ENCODE measurements at regions not wholly inside any gene's neighbourhood (a gene's known extent, or its start where the extent isn't known, plus 50 kb on each side); places are given as distances from the start of the nearest gene placed in this dataset.

DNA sequence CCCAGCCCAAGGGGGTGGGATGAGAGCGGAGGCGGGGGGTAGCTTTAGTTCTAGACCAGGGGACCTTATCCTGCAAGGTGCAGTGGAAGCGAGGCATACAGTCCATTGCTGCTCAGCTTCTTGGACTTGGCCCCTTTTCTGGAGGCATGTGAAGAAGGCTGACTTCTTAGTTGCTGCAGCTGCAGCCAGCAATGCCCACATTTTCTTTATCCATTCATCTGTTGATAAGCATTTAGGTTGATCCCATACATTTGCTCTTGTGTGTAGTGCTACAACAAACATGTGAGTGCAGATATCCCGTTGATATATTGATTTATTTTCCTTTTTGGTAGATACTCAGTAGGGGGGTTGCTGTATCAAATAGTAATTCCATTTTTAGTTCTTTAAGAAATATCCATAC lies 461.2 kb upstream of the IMPG1 start:
- no peak overlapping the region for H3K4me3 ChIP-seq (ENCODE audit: low read depth, low read length)
- DNase-seq (ENCODE audit: low read depth), result no peak
- TF ChIP-seq, protein P1, sequence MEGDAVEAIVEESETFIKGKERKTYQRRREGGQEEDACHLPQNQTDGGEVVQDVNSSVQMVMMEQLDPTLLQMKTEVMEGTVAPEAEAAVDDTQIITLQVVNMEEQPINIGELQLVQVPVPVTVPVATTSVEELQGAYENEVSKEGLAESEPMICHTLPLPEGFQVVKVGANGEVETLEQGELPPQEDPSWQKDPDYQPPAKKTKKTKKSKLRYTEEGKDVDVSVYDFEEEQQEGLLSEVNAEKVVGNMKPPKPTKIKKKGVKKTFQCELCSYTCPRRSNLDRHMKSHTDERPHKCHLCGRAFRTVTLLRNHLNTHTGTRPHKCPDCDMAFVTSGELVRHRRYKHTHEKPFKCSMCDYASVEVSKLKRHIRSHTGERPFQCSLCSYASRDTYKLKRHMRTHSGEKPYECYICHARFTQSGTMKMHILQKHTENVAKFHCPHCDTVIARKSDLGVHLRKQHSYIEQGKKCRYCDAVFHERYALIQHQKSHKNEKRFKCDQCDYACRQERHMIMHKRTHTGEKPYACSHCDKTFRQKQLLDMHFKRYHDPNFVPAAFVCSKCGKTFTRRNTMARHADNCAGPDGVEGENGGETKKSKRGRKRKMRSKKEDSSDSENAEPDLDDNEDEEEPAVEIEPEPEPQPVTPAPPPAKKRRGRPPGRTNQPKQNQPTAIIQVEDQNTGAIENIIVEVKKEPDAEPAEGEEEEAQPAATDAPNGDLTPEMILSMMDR (conservative IDR thresholded peaks at IDR 0.05; ENCODE audit: low read depth, low read length), result no peak

DNA sequence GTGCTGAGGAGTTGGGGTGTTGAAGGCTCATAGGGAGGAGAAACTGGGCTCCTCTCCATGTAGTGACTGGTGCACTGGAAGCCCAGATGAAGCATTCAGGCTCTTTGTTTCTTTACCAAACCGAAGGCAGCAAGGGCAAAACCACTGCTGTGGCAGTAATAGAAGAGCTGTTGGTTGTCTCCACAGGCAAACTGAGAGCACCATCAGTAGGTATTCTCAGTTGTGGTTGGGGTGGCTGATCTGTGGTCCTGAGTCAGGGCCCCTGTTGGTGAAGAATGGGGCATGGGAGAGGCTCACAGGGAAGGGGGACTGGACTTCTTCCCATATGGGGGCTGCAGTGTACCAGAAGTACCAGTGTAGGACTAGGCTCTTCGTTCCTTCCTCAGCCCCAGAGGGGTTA lies 460.2 kb upstream of the IMPG1 start:
- TF ChIP-seq, protein P1 (conservative IDR thresholded peaks at IDR 0.05; ENCODE audit: low read depth, low read length), result no peak
- no peak for DNase-seq (ENCODE audit: low read depth)
- H3K4me3 ChIP-seq (ENCODE audit: low read depth, low read length), result no peak overlapping the region

DNA sequence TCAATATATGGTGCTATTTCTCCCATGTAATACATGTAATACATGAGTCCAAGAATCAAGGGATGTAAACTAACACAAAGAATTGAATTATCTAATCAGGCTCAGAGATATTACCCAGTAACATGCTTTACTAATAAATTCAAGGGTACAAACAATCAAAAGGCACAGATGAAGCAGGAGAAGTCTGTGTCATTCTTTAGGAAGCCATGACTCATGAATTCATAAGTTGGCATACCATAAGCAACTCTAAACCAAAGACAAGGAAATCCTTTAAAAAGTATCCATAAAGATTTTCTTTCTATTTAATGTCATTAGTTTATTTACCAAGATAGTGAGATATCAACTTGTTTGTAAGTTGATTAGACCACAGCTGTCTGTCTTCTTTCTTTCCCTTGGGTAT lies 446.0 kb upstream of the IMPG1 start:
- TF ChIP-seq, protein P1 (conservative IDR thresholded peaks at IDR 0.05; ENCODE audit: low read depth, low read length), result no peak
- DNase-seq (ENCODE audit: low read depth), result peak; percentile 1
- H3K4me3 ChIP-seq (ENCODE audit: low read depth, low read length), result no peak overlapping the region

DNA sequence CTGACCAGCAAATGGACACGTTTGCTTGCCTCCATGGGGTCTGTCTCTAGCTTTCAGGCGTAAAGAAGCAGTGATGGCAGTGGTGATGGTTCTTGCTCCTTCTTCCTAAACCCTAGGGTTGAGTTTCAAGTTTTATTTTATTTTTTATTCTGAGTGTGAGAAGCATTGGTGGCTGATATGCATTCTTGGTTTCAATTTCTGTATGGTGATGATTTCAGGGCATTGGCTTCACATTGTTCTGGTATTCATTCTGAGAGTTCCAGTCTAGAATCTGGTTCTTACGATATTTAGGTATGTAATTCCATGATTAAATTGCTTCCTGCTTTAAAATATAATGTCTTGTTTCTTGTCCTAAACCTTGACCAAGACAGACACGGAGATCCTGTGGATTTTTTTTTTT lies 444.5 kb upstream of the IMPG1 start:
- TF ChIP-seq, protein P1 (conservative IDR thresholded peaks at IDR 0.05; ENCODE audit: low read depth, low read length), result no peak
- no peak for DNase-seq (ENCODE audit: low read depth)
- H3K4me3 ChIP-seq (ENCODE audit: low read depth, low read length), result no peak overlapping the region

DNA sequence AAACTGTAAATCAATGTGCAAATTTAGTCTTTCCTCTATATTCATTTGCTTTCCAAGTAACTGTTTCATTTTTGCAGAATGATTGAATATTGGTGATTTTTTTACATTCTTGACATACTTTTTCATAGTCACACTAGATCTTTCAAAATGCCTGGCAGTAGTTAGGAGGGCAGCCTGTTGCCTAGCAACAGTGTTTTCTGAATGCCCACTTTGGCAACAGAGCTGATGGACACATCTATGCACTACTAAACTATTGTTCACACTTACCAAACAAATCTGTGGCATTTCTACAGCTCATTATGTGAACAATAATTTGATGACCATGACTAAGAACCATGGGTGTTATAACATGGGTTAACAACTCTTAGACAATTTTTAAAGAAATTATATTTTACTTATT lies 438.0 kb upstream of the IMPG1 start:
- H3K4me3 ChIP-seq (ENCODE audit: low read depth, low read length), result no peak overlapping the region
- TF ChIP-seq, protein P1 (conservative IDR thresholded peaks at IDR 0.05; ENCODE audit: low read depth, low read length), result no peak
- DNase-seq (ENCODE audit: low read depth), result no peak

DNA sequence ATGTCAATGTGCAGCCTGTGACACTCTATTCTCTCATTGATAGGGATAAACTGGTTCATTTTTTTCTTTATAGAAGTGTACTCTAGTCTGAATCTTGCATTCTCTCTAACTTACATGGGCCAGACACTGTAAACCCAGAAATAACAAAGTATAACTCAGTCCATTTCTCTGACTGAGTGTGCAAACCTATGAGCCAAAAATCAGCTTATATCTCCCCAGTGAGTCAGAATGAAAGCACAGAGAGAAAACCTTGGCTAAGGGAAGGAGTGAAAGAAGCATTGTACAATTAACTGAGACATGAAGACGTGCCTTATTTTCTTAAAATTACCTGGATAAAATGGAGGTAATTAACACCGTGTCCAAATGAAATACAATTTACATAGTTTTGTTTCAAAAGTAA lies 436.9 kb upstream of the IMPG1 start:
- DNase-seq (ENCODE audit: low read depth), result no peak
- TF ChIP-seq, protein P1 (conservative IDR thresholded peaks at IDR 0.05; ENCODE audit: low read depth, low read length), result no peak
- no peak overlapping the region for H3K4me3 ChIP-seq (ENCODE audit: low read depth, low read length)

DNA sequence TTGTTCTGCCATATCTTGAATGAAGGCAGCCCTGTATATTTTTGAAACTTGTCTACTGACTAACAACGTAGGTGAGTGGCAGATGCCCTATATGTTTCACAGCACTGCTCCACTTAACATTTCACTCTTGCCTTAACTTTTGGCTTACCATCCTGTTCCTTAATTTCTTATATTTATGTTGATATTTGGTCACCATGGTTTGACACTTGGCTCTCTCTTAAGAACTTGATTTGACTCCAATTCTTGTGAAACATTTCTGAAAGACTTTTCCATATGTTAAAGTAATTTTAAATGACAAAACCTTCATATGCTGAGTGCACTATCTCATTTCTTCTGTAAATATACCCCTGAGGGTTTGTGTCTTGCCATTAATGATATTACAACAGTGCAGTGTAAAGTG lies 434.3 kb upstream of the IMPG1 start:
- no peak overlapping the region for H3K4me3 ChIP-seq (ENCODE audit: low read depth, low read length)
- DNase-seq (ENCODE audit: low read depth), result no peak
- TF ChIP-seq, protein P1 (conservative IDR thresholded peaks at IDR 0.05; ENCODE audit: low read depth, low read length), result no peak
